HT1080 (cell line): ENCODE measurements at regions not wholly inside any gene's neighbourhood (a gene's known extent, or its start where the extent isn't known, plus 50 kb on each side); places are given as distances from the start of the nearest gene placed in this dataset.

Source experiments
- DNase-seq: peaks from one replicate; pipeline ENCODE4 v3.0.0-alpha.2; 2015; ENCODE audit warnings: low read depth

DNA sequence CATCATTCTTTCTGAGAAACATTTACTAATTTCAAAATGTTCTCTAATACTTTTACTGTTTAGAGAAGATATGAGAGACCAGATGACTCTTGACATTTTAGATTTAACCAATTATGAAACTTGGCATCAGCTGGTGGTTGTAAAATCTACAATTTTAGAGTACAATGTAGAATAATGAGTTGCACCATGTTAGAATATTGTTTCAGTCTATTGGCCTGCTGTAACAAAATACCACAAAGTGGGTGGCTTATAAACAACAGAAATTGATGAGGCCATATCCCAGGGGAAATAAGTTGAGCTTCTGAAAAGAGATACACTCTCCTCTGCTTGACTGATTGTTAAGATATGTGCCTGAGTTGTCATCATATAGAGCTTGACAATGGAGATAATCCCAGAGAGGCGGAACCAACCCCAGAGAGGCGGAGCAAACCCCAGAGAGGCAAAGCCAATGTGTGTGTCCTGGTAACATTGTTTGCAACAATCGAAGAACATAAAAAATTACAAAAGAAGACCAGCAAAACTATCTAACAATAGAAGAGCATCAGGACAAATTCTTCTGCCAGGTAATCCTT, 373.0 kb upstream of the SLITRK1 start:
- no peak for DNase-seq

DNA sequence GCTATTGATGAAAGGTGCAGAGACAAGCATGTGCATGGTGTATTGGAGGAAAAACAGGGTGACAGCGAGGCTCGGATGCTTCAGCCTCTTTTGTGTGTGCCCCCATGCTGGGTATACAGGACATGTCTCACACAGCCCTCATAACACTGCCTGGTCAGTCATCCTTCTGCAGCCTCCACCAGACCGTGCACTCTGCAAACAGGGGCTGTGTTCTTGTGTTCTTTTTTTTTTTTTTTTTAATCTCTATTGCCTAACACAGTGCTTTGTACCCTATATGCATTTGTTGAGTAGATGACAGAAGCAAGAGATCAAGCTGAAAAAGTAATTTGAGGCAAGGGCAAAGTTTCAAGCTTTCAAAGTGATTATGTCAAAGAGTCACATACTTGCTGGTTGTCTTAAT, 367.2 kb upstream of the SLITRK1 start:
- no peak for DNase-seq

DNA sequence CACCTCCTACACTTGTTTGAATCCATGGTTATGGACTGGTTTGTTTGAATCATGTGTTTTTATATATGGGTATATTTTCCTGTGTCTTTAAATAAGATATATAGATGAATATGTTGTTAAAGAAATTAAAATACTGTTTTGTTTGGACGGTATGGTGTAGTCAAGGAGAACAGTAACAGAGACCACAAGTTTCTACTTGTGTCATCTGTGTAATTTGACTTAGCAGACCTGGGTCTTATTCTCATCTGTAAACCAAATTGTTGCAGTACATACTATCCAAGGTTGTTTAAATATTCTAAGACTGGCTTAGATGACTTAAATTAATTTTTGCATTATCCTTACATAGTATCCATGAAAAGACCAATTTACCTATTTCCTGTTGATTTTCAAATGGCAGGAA, 361.1 kb upstream of the SLITRK1 start:
- DNase-seq: no peak

DNA sequence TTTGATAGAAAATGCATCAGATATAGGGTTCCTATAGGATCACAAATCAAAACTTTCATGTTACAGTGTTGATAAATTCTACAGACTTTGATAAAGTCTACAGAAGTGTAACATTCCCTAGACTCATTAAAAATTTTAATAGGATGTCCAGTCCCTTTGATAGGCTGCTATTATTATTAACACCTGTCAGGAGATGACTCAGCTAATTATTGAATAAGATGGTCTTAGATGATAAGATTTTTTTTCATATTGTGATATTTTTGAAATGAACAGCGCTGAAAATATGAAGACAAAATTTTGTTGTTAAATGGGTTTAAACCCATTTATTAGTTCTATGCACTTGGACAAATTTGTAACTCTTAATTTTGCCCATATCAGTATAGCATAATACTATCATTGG, 356.8 kb upstream of the SLITRK1 start:
- no peak for DNase-seq

DNA sequence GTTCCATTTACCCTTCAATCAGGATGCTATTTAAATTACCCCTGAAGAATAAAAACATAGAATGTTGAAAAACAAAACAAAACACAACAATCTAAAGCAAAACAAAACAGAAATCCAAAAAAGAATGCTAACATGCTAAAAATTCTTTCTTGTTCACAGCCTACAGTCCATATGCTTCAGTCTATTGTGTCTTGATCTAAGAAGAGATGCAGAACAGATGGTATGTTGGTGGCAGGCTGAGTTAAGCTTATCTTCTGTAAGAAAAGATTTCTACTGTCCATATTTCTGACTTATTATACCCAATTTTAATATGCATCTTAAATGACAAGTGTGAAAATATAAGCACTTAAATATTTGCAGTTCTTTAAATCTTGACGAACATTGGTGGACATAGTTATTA, 356.1 kb upstream of the SLITRK1 start:
- no peak for DNase-seq

DNA sequence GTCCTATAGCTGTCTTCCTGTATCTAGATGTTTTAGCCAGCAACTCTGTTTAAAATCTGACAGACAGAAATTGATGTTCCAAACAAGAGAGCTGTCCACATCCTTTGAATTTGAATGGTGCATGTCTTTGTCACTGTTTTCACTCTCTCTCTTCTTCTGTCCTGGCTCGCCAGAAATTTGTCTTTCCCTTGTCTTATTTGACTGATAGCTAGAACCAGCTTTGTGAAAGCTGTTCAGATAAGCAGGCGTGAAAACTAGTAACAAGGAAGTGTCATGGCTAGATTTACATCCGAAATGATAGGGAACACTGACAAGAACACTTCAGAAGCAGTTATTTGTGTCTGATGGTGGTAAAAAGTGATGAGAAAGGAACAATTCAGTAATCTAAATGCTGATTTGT, 354.9 kb upstream of the SLITRK1 start:
- no peak for DNase-seq

DNA sequence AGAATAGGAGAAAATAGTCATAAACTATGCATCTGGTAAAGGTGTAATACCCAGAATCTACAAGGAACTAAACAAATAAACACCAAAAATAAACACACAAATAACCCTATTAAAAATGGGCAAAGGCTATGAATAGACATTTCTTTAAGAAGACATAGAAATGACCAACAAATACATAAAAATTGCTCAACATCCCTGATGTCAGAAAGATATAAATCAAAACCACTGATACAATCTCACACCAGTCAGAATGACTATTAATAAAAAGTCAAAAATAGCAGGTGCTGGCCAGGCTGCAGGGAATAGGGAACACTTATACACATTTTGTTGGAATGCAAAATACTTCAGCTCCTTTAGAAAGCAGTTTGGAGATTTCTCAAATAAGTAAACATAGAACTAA, 352.1 kb upstream of the SLITRK1 start:
- DNase-seq: no peak

DNA sequence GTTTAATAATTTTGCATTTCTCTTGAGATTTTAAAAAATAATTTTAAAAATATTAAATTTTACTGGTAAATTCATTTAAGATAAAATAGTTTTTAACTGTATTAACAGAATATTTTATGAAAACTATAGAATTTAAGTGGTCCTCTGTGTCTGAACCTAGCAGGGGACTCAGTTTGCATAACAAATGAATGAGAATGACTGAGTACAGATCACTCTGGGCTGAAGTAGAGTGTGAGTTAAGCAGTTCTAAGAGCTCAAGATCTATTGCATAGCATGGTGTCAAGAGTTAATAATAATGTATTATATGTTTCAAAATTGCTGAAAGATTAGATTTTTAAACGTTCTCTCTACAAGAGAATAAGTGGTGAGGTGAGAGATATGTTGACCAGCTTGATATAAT, 348.3 kb upstream of the SLITRK1 start:
- DNase-seq: no peak

DNA sequence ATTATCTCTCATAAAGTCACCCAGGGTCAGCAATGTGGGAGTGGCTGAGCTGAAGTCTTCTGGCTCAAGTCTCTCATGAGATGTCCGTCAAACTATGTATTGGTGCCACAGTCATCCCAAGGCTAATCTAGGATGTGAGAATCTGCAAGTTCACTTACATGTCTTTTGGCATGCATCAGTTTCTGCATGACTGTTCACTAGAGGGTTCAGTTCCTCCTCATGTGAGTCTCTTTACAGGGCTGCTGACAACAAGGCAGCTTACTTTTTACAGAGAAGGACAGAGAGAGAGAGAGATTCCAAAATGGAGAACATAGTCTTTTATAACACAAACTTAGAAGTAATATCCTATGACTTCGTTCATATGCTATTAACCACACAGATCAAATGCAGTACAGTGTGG, 328.8 kb upstream of the SLITRK1 start:
- no peak for DNase-seq

DNA sequence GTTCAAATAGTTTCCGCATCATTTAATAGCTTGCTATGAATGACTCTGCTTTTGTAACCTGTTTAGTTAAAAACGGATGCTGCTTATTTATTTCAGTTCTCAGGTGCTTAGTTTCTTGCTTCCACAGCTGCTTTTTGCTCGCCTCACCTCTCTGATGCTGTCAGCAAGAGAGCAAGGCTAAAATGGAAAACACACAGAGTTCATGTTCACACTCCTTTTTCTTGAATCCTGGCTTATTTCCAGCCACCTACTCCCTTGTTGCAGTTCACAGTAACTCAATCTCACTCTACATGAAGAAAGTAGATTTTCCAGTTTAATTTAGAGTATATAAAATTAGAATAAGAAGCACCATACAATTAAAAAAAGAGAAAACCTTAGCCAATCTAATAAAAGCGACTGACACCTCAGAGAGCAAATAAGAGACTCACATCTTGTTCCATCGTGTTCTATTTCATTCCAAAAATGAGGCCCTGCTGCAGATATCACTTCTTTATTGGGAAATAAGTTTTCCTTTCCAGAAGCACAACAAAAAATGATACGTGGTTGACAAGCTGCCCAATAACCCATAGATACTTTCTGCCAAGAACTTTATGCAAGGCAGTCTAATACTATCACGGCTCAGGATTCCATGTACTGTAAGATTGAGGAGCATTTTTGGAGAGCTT, 326.1 kb upstream of the SLITRK1 start:
- no peak for DNase-seq

DNA sequence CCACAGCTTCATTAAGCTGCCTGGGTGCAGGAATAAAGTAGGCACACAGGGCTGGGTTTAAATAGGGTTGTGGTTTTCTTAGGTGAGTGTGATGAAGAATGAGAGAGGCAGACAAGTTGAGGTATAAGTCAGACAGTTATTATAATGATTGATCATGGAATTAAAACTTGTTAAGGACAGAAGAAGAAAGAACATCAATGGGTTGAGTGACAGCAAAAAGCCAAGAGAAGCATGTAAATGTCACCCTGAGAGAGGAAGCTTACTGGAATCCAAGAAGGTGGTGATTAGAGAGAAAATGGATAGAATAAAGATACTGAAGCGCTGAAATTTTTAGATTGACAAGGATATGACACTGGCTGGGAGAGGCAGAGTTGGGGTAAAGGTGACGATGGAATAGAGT, 325.2 kb upstream of the SLITRK1 start:
- DNase-seq: no peak

DNA sequence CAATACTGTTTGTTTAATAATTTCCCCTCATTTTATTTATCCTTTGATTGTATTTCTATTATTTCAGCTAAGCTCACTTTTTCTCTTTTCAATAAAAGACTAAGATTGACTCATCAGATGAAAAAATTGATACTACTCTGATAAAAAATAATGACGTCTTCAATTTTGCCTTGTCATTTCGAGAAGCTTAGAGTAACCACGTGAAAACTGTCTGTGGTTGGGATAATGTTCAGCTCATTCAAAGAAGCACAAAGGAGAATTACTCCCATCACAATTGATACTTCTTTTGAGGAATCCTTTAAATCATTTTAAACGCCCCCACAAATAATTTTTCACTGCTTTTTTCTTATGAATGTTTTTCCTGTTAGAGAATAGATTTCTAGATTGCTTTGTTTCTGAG, 318.7 kb upstream of the SLITRK1 start:
- DNase-seq: no peak

DNA sequence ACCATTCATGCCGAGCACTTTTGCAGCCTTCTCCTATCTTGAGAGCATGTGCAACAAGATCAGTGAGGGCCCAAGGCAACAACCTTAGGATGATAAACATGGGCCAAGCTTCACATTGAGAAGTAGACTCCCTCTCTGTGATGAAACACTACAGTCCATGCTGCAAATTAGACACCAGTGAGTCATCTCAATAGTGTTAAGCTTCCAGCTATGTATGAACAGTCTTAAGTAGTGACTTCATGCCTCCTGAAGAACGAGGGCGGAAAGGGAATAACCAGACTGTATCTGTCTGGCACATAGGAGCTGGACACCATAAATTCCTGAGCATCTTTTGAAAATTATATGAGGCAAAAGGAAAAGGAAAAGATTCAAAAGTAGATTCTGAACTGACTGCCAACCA, 309.9 kb upstream of the SLITRK1 start:
- DNase-seq: peak; percentile 70

DNA sequence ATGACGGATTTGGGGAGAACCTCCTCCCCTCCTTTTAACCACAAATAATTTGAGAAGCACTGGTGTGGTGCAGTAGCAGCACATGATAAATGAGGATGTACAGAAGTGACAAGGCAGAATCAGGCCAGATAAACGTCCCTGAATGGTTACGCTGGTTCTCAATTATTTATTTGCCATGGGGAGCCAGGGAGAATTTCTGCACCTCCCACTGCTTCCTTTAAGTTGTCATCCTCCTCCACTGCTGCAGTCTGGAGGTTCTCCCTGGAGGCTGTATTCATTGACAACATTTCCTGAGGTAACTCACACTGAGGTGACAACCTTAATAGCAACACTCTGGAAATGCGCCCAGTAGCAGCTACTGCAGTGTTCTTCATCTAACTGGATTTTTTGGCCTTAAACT, 308.9 kb upstream of the SLITRK1 start:
- DNase-seq: no peak

DNA sequence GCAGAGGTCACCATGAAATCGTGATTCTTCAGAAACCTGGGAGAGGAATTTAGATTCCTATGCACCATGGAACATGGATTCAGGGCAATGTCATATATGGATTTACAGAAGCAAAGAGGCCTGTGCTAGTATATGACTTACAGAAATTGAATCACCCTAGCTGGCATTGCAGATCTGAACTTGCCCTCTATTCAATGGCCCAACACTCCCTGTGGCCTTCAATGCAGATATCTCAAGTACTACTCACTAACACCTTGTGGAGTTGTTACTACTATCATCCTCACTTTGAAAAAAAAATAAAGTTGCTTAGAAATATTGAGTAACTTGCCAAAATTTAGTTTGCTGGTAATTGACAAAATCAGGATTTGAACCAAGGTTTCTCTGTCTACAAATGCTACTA, 305.4 kb upstream of the SLITRK1 start:
- no peak for DNase-seq

DNA sequence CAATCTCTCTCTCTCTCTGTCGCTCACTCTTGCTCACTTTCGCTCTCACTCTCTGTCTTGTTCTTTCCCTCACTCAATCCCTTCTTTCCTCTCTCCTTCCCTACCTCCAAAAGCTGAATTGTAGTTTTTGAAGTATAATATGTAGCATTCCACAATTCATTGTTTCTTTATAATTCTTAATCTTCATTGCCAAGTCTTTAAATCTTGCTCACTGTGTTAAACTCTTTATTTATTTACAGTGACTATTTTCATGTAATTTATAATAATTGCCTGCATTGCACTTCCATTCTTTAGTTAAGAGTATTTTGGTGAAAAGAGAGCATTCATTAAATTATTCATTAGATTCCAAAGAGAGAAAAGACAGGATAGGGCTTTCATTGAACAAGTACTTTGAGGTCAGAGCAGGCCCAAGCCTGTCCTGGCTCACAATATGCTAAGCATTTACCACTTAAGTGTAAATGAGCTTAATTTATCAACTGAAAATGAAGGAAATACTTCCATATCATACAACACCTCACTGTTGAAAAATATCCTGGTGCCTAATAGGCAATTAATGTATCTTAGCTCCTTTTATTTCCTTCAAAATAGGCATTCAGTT, 257.4 kb upstream of the SLITRK1 start:
- no peak for DNase-seq

DNA sequence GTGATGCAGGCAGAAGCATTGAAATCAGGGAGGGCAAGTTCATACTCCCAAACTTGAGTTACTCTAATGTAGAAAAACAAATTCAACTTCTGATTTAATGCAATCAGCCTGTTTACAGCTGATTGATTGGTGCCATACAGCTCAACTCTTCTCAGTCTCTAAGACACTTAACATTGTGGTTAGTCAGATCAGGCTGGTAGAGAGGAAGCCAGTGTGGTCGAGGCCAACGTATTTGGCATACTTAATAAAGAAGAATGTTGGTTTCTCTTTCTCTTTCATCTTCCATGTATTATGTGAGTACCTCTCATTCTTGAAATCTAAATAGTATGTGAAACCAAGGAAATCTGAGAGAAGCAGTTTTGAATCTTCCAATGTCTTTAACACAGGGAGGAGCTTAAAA, 255.0 kb upstream of the SLITRK1 start:
- DNase-seq: peak; percentile 70

DNA sequence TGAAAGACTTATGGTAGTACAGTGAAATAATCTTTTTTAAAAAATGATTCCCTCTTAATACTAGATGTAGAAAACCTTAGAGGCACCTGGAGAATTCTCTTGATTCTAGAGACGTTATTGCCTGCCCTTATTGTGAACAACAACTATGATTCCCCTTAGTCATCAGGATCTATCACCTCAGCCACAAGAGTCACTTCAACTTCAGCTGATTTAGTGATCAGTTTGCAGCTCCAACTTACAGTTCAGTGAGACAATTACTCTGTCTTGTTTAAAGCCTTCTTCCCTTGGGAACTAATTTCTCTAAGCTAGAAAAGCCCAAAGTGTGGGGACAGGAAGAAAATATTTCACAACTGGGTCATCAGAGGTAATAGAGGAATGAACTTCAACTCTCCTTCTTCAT, 254.3 kb upstream of the SLITRK1 start:
- no peak for DNase-seq

DNA sequence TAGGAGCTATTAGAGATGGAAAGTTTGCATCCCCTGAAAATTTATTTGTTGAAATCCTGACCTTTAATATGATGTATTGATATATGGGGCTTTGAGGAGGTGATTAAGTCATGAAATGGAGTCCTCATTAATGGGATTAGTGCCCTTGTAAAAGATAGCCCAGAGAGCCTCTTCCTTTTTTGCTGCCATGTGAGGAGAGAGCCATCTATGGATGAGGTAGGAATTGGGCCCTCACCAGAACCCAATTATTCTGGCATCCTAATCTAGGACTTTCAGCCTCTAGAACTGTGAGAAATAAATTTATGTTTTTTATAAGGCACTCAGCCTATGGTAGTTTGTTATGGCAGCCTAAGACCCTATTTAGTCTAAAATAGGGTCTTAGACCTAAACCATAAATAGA, 250.2 kb upstream of the SLITRK1 start:
- no peak for DNase-seq

DNA sequence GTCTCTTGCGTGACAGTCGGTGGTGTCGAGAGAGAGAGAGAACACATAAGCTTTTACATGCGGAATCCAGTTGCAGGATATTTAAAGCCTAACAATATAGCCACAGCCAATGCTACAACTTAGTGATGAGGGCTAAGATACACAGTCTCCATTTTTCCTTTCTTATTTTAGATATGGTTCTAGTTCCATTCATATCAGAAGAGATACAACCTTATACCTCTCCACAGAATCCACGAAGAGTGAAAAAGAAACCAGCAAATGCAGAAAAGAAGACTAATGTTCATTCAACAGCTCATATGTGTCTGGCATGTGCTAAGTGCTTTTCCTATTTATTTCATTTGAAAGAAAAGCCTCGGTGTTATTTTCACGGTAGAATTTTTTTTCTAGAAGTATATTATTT, 249.0 kb upstream of the SLITRK1 start:
- no peak for DNase-seq

DNA sequence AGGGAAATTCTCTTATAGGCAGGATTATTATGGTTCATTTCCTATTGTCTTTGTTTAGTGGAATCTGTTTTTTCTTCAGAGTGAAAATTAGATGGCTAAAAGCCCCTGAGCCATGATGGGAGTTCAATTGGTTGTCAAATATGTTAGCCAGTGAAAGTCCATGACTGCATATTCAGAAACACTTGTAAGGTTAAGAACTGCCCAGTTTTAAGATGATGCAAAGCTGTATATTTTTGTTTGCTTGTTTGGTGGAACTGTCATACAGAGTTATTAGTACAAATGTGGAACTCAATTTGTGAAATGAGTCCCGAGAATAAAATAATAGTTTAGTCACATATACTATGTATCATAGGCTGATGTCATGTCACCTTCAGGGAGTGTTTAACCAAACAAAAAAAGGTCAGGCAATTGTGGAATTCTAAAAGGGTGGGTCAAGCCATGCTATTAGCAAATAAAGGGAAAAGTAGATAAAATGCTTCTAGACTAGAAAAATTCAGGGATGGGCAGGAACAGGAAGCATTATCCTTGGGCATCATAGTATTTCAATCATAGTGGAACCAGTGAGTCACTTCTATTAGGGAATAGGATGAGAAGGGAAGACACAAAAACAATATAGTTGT, 248.3 kb upstream of the SLITRK1 start:
- peak; percentile 29 for DNase-seq

DNA sequence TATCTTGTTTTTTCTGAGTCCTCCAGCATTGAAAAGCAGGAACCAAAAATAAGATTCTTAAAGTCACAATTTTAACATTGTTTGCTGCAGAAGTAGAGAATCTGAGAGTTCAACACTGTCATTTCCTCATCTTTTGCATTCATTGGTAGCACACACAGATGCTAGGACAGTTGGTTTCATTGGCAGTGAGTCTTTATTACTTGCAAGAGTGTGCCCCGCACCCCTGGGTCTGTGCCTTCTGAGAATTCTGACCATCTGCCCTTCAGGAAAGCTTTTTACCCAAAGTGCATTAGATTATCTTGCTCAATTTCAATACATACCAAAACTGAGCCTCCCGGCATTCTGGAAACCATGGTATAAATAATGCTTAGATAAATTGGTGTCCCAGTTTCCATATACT, 247.7 kb upstream of the SLITRK1 start:
- no peak for DNase-seq

DNA sequence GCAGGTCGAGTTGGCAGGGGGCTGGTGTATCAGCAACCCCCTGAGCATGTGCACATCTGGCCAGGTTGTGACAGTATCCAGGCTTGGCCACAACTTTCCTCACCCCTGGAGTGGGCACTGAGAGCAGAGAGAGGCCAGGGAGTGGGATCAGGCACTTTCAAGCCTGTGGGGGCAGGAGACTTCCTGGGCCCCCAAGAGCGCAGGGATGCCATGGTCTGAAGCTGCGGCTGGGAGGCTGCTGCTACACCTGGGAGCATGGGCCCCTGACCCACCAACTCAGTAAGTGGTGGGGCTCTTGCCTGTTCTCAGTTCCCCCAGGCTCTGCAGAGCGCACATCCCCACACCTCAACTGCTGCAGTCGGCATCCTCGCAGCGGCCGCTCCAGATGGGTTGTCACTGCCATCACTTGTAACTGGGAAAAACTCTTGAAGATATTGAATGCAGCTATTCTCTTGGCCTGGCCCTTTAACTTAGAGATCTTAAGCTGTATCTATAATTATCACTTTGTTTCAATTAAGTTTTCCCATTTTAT, 245.4 kb upstream of the SLITRK1 start:
- no peak for DNase-seq
